ENCODE measurements at regions not wholly inside any gene's neighbourhood (a gene's known extent, or its start where the extent isn't known, plus 50 kb on each side); places are given as distances from the start of the nearest gene placed in this dataset.

GRCh38 chr2:13158466-13158865 lies 441.7 kb downstream of the TRIB2 start:
- Histone ChIP-seq H3K9me3 (no peaks in the 10 kb centered on the region), H3K27me3 (no peaks in the 10 kb centered on the region), H3K36me3 (no peaks in the 10 kb centered on the region), H3K27ac (no peak overlapping the region), H3K4me1 (no peaks in the 10 kb centered on the region), H3K4me3 (no peak overlapping the region)
- 77% methylated on average over 3 of the region's 3 CpGs for WGBS
- TF ChIP-seq EP300 (IDR thresholded peaks at IDR 0.05) (no peak), POLR2A (IDR thresholded peaks at IDR 0.05) (no peak), CTCF (IDR thresholded peaks at IDR 0.05) (no peak), POLR2AphosphoS5 (IDR thresholded peaks at IDR 0.05) (no peak)
- DNase-seq (ENCODE audit: low spot score in 2 of 2): no peak

DNA sequence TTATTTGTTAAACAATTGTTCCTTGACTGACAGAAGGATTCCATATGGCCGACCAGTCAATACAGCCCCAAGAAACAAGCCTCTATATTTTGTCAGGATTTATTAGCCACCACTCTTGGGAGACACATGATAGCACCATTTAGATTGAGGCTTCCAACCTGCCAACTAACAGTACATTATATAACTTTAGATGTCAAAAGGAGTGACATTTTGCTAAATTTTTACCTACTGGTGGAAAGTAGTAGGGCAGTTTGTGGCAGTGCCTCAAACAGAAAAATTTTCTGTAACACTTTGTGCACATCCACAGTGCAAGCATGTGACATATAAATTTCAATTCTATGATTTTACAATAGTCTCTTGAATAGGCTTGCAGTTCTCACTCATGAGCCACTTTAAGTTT lies 464.0 kb downstream of the TRIB2 start:
- Histone ChIP-seq H3K27ac (no peak overlapping the region), H3K27me3 (no peaks in the 10 kb centered on the region), H3K9me3 (no peaks in the 10 kb centered on the region), H3K4me1 (no peaks in the 10 kb centered on the region), H3K36me3 (no peaks in the 10 kb centered on the region), H3K4me3 (no peak overlapping the region)
- no peak for DNase-seq (ENCODE audit: low spot score in 2 of 2)
- TF ChIP-seq EP300 (IDR thresholded peaks at IDR 0.05) (no peak), POLR2A (IDR thresholded peaks at IDR 0.05) (no peak), POLR2AphosphoS5 (IDR thresholded peaks at IDR 0.05) (no peak), CTCF (IDR thresholded peaks at IDR 0.05) (no peak)
- WGBS: 83% methylated on average over 1 of the region's 1 CpG

- WGBS: 63% methylated on average over 4 of the region's 4 CpGs
- no peak for DNase-seq (ENCODE audit: low spot score in 2 of 2)
Observed at GRCh38 chr2:13193075-13193474, 476.3 kb downstream of the TRIB2 start.

DNA sequence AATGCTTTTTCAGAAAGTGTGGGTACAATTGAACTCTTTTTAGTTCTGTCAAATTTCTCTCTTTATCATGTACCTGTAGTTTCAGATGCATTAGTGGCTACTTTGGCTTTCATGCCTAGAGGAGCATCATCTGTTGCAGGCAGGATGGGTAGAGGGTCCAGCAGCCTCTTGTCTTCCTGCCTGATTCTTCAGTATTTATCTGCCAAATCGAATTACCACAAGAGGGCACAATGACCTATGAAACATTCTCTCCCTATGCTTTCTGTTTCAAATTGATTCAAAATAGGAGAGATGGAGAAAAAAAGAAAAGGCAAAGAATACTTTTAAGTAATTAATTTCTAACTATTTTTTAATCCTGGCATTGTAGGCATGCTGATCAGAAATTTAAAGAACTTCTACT lies 477.2 kb downstream of the TRIB2 start:
- Histone ChIP-seq H3K4me3 (no peak overlapping the region), H3K27ac (no peak overlapping the region), H3K9me3 (no peaks in the 10 kb centered on the region), H3K27me3 (no peaks in the 10 kb centered on the region), H3K4me1 (no peaks in the 10 kb centered on the region), H3K36me3 (no peaks in the 10 kb centered on the region)
- no peak for DNase-seq (ENCODE audit: low spot score in 2 of 2)
- TF ChIP-seq EP300 (IDR thresholded peaks at IDR 0.05) (no peak), POLR2A (IDR thresholded peaks at IDR 0.05) (no peak), CTCF (IDR thresholded peaks at IDR 0.05) (no peak), POLR2AphosphoS5 (IDR thresholded peaks at IDR 0.05) (no peak)
- 3% methylated on average over 1 of the region's 1 CpG for WGBS

More at GRCh38 chr2:13193075-13193474, 476.3 kb downstream of the TRIB2 start:
- TF ChIP-seq POLR2AphosphoS5 (IDR thresholded peaks at IDR 0.05) (no peak), EP300 (IDR thresholded peaks at IDR 0.05) (no peak), CTCF (IDR thresholded peaks at IDR 0.05) (no peak), POLR2A (IDR thresholded peaks at IDR 0.05) (no peak)
- Histone ChIP-seq H3K27ac (no peak overlapping the region), H3K4me1 (no peaks in the 10 kb centered on the region), H3K36me3 (no peaks in the 10 kb centered on the region), H3K4me3 (no peak overlapping the region), H3K9me3 (no peaks in the 10 kb centered on the region), H3K27me3 (no peaks in the 10 kb centered on the region)

DNA sequence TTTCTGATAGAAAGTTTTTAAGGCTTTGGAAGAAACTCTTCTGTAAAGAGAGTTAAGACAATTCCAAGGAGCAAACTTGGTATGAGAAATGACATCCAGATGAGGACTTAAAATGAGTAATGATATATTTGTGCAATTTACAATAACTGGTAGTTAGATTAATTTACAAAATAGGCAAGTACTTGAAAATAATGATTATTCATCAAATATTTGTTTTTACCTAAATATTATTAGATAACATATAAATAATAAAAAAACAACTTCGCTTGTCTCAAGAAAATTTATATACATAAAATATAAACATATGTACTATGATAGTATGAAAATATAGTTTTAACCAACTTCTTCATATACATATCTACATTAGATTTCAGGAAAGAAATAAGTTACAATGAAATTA lies 478.5 kb downstream of the TRIB2 start:
- no peaks in the 10 kb centered on the region for H3K9me3 ChIP-seq
- H3K36me3 ChIP-seq: no peaks in the 10 kb centered on the region
- H3K27ac ChIP-seq: no peak overlapping the region
- TF ChIP-seq POLR2A (IDR thresholded peaks at IDR 0.05) (no peak), CTCF (IDR thresholded peaks at IDR 0.05) (no peak)
- no peaks in the 10 kb centered on the region for H3K27me3 ChIP-seq
- H3K4me3 ChIP-seq: no peak overlapping the region
- no peak for DNase-seq (ENCODE audit: low spot score in 2 of 2)
- no peaks in the 10 kb centered on the region for H3K4me1 ChIP-seq
- 82% methylated on average over 1 of the region's 1 CpG for WGBS

Measured in suprapubic skin (tissue), 4 donors.